Adrenal gland (tissue), 9 donors: ENCODE measurements at regions not wholly inside any gene's neighbourhood (a gene's known extent, or its start where the extent isn't known, plus 50 kb on each side); places are given as distances from the start of the nearest gene placed in this dataset.

ENCODE experiments used
- DNase-seq, 7 donors: peaks; one replicate each; pipeline ENCODE4 v3.0.0-alpha.2; 2019 to 2020
- H3K27ac ChIP-seq, 5 donors: fragments of 200-600 bp; sonication (generic) in 4 of 5; 1 replicate in 3 of 5; 2 replicates in 2 of 5; pipeline versions ENCODE4 v1.5.1 to v1.8.0; 2016 to 2020; ENCODE audit warnings: mild to moderate bottlenecking in 1 of 5
- H3K27me3 ChIP-seq: fragments of 200-600 bp; 2 replicates; pipeline ENCODE4 v1.8.0; 2021
- H3K36me3 ChIP-seq, 2 donors: fragments of 200-600 bp; replicated peaks in 1 of 2; 1 replicate in 1 of 2; 2 replicates in 1 of 2; pipeline versions ENCODE4 v1.5.1 to v1.8.0; 2018 to 2022
- H3K4me1 ChIP-seq, 2 donors: fragments of 200-600 bp; replicated peaks in 1 of 2; 1 replicate in 1 of 2; 2 replicates in 1 of 2; pipeline versions ENCODE4 v1.5.1 to v1.8.0; 2018 to 2021
- H3K4me3 ChIP-seq, 4 donors: fragments of 200-600 bp; sonication (generic) in 3 of 4; one replicate each; pipeline ENCODE4 v1.5.1; 2016 to 2018
- H3K9me3 ChIP-seq, 3 donors: fragments of 200-600 bp; sonication (generic) in 1 of 3; replicated peaks in 1 of 3; 1 replicate in 2 of 3; 2 replicates in 1 of 3; pipeline versions ENCODE4 v1.5.1 to v1.8.0; 2016 to 2021
- CTCF ChIP-seq, 6 experiments: fragments of 450-650 bp in 4 of 6; fragments of 200-600 bp in 2 of 6; sonication (generic) in 1 of 6; IDR thresholded peaks; 1 replicate in 5 of 6; 2 replicates in 1 of 6; pipeline versions ENCODE4 v1.5.1 to v1.8.0; 2016 to 2021; ENCODE audit warnings: antibody characterized with exemption in 6 of 6, mild to moderate bottlenecking in 2 of 6, moderate library complexity in 1 of 6
- POLR2A ChIP-seq, 2 donors: fragments of 450-650 bp; IDR thresholded peaks; one replicate each; pipeline ENCODE4 v1.6.1; 2017; ENCODE audit warnings: antibody characterized with exemption in 2 of 2, mild to moderate bottlenecking in 2 of 2, moderate library complexity in 1 of 2
- WGBS, 4 donors: extraction: QIAGEN DNeasy Blood & Tissue Kit in 2 of 4; methylation state at CpG; one replicate each; pipeline versions ENCODE4 v1.1.5 to v1.1.7; 2013 to 2017; 5-methylcytosine and 5-hydroxymethylcytosine counted together
- intact Hi-C, 2 donors: fragments of 100-400 bp; cut with DNase I; formaldehyde crosslinking; loops; one replicate each; pipeline versions ENCODE4 v1.14.1 to v1.15.0; 2022 to 2023
- donor health status: healthy with polysubstance abuse.
- donor health status: Bipolar disorder and iron deficiency.
- donor health status: DM: yes; HTN: yes; CAD: no.
- donor health status: DM: no; HTN: no; CAD: no.
- donor health status: DM: no; HTN: no; CAD: no.

GRCh38 chr12:93020631-93021597, 91.8 kb upstream of the EEA1 start:
- H3K4me1 ChIP-seq, result peaks cover 0 to 12% of the 10 kb centered on the region in 2 donors
- no peak for TF ChIP-seq POLR2A (IDR thresholded peaks at IDR 0.05)
- TF ChIP-seq CTCF (IDR thresholded peaks at IDR 0.05), result no peak
- WGBS, 4 donors, result 81 to 86% (median 83%) methylated on average over 9 of the region's 9 CpGs
- DNase-seq, result no peak
- H3K27me3 ChIP-seq, result no peaks in the 10 kb centered on the region
- H3K4me3 ChIP-seq, result no peak overlapping the region
- intact Hi-C loops, result loop anchor here in 1 of 2 donors (10.0 kb wide), 1 partner anchor 224 kb away; no protein-coding TSS in a partner anchor
- H3K9me3 ChIP-seq, result no peaks in the 10 kb centered on the region
- H3K27ac ChIP-seq, result no peak overlapping the region
- H3K36me3 ChIP-seq, result no peaks in the 10 kb centered on the region

GRCh38 chr12:93022603-93023340, 93.7 kb upstream of the EEA1 start:
- Histone ChIP-seq H3K36me3 (no peaks in the 10 kb centered on the region), H3K4me1 (peaks cover 0 to 12% of the 10 kb centered on the region in 2 donors), H3K27me3 (no peaks in the 10 kb centered on the region), H3K4me3 (no peak overlapping the region), H3K27ac (no peak overlapping the region), H3K9me3 (no peaks in the 10 kb centered on the region)
- WGBS, 4 donors, result 82 to 96% (median 94%) methylated on average over 5 to 6 of the region's 6 CpGs
- intact Hi-C loops, result loop anchor here in 1 of 2 donors (10.0 kb wide), 1 partner anchor 222 kb away; no protein-coding TSS in a partner anchor
- no peak for TF ChIP-seq POLR2A (IDR thresholded peaks at IDR 0.05)
- TF ChIP-seq CTCF (IDR thresholded peaks at IDR 0.05), result no peak
- DNase-seq, result no peak

GRCh38 chr12:93025145-93026103, 96.3 kb upstream of the EEA1 start:
- Histone ChIP-seq H3K36me3 (no peaks in the 10 kb centered on the region), H3K9me3 (no peaks in the 10 kb centered on the region), H3K4me1 (peaks cover 0 to 5% of the 10 kb centered on the region in 2 donors), H3K27ac (no peak overlapping the region), H3K27me3 (no peaks in the 10 kb centered on the region), H3K4me3 (no peak overlapping the region)
- TF ChIP-seq CTCF (IDR thresholded peaks at IDR 0.05), result peak in 5 of 6 experiments; percentile 27 to 59 (median 53)
- TF ChIP-seq POLR2A (IDR thresholded peaks at IDR 0.05), result no peak
- DNase-seq, result no peak
- intact Hi-C loops, result loop anchor here (5.0 to 10.0 kb wide), 2 partner anchors 102 to 219 kb away; no protein-coding TSS in a partner anchor
- WGBS, 4 donors, result 84 to 90% (median 85%) methylated on average over 6 of the region's 6 CpGs
